PFSK-1 (cell line): ENCODE measurements at regions not wholly inside any gene's neighbourhood (a gene's known extent, or its start where the extent isn't known, plus 50 kb on each side); places are given as distances from the start of the nearest gene placed in this dataset.

Experiments
- FOXP2 ChIP-seq: optimal IDR thresholded peaks from 2 replicates; pipeline ENCODE3; 2011; ENCODE audit warnings: borderline replicate concordance, control low read depth, inconsistent platforms; ENCODE audit not compliant: insufficient read depth; ENCODE audit errors: extremely low read length, extremely low read depth
- POLR2AphosphoS5 ChIP-seq: IDR thresholded peaks from 2 replicates; pipeline ENCODE4 v1.6.1; 2012; ENCODE audit warnings: low read depth, mild to moderate bottlenecking, control low read depth, low read length, moderate library complexity
- REST ChIP-seq, 2 experiments: IDR thresholded peaks; 2 replicates each; pipeline versions ENCODE4 v1.6.1 to v1.8.0; 2011 to 2012; ENCODE audit warnings: low read depth in 2 of 2, low read length in 2 of 2, control low read depth in 1 of 2, inconsistent platforms in 1 of 2, mild to moderate bottlenecking in 1 of 2, moderate library complexity in 1 of 2; ENCODE audit not compliant: insufficient read depth in 1 of 2
- SIN3A ChIP-seq: IDR thresholded peaks from 2 replicates; pipeline ENCODE4 v1.6.1; 2012; ENCODE audit warnings: mild to moderate bottlenecking, low read length, moderate library complexity, borderline replicate concordance; ENCODE audit not compliant: insufficient read depth
- TAF1 ChIP-seq: IDR thresholded peaks from 2 replicates; pipeline ENCODE4 v1.6.1; 2012; ENCODE audit warnings: low read length, control low read depth, borderline replicate concordance; ENCODE audit not compliant: insufficient read depth

- no peak for TF ChIP-seq SIN3A
- TF ChIP-seq FOXP2: no peak
- TF ChIP-seq REST (IDR thresholded peaks at IDR 0.05; ENCODE audit: insufficient read depth in 1 of 2, low read depth in 2 of 2, low read length in 2 of 2): no peak
- TF ChIP-seq POLR2AphosphoS5: no peak
- no peak for TF ChIP-seq TAF1
Observed at GRCh38 chr7:131252976-131253375, 74.7 kb upstream of the MKLN1 start.

- TF ChIP-seq FOXP2 (no peak), POLR2AphosphoS5 (no peak), SIN3A (no peak), REST (IDR thresholded peaks at IDR 0.05; ENCODE audit: insufficient read depth in 1 of 2, low read depth in 2 of 2, low read length in 2 of 2) (no peak), TAF1 (no peak)
Observed at GRCh38 chr7:131254211-131254610, 73.5 kb upstream of the MKLN1 start.

GRCh38 chr7:131255242-131255641 is 72.4 kb upstream of the MKLN1 start:
- TF ChIP-seq FOXP2 (no peak), SIN3A (no peak), REST (IDR thresholded peaks at IDR 0.05; ENCODE audit: insufficient read depth in 1 of 2, low read depth in 2 of 2, low read length in 2 of 2) (no peak)

GRCh38 chr7:131261476-131261994 is 66.1 kb upstream of the MKLN1 start:
- no peak for TF ChIP-seq FOXP2
- TF ChIP-seq REST (IDR thresholded peaks at IDR 0.05; ENCODE audit: insufficient read depth in 1 of 2, low read depth in 2 of 2, low read length in 2 of 2): no peak
- no peak for TF ChIP-seq TAF1
- no peak for TF ChIP-seq SIN3A
- no peak for TF ChIP-seq POLR2AphosphoS5

GRCh38 chr7:131265227-131265626 is 62.4 kb upstream of the MKLN1 start:
- TF ChIP-seq POLR2AphosphoS5 (no peak), FOXP2 (no peak), REST (IDR thresholded peaks at IDR 0.05; ENCODE audit: insufficient read depth in 1 of 2, low read depth in 2 of 2, low read length in 2 of 2) (no peak), SIN3A (no peak), TAF1 (no peak)
